A673 (cell line): ENCODE measurements at regions not wholly inside any gene's neighbourhood (a gene's known extent, or its start where the extent isn't known, plus 50 kb on each side); places are given as distances from the start of the nearest gene placed in this dataset.

Experiments used
- CTCF ChIP-seq: fragments of 300-800, 200-600 bp; sonication (generic); conservative IDR thresholded peaks from 2 replicates; pipeline ENCODE4 v1.5.1; 2017; ENCODE audit warnings: low read depth, mild to moderate bottlenecking, antibody characterized with exemption, low read length, moderate library complexity, mixed read lengths
- EZH2 ChIP-seq: fragments of 200-600 bp; sonication (generic); IDR thresholded peaks from 2 replicates; pipeline ENCODE4 v1.6.1; 2017; ENCODE audit warnings: borderline replicate concordance, low read depth, mild to moderate bottlenecking, mixed read lengths, antibody characterized with exemption, low read length; ENCODE audit not compliant: poor library complexity, severe bottlenecking

- TF ChIP-seq CTCF (no peak), EZH2 (no peak)
These were observed 237.0 kb upstream of the TSHZ3 start for GRCh38 chr19:31586282-31586681.
